Right lobe of liver (tissue), 4 donors: ENCODE measurements at regions not wholly inside any gene's neighbourhood (a gene's known extent, or its start where the extent isn't known, plus 50 kb on each side); places are given as distances from the start of the nearest gene placed in this dataset.

Source experiments
- CTCF ChIP-seq, 4 donors: fragments of 200-600 bp in 3 of 4; fragments of 450-650 bp in 1 of 4; IDR thresholded peaks; one replicate each; pipeline versions ENCODE4 v1.5.1 to v1.8.0; 2016 to 2022; ENCODE audit warnings: antibody characterized with exemption in 4 of 4, mild to moderate bottlenecking in 2 of 4
- POLR2A ChIP-seq: fragments of 450-650 bp; IDR thresholded peaks from one replicate; pipeline ENCODE4 v1.6.1; 2017; ENCODE audit warnings: antibody characterized with exemption, mild to moderate bottlenecking
- donor health status: DM: no; HTN: no; CAD: no.
- donor health status: DM: no; HTN: no; CAD: no.
- donor health status: DM: no; HTN: yes; CAD: no.

GRCh38 chr1:193427524-193427923 lies 241.1 kb upstream of the B3GALT2 start:
- TF ChIP-seq CTCF (IDR thresholded peaks at IDR 0.05) = no peak
- no peak for TF ChIP-seq POLR2A
